Germinal center (tissue), 1 donor: ENCODE measurements at regions not wholly inside any gene's neighbourhood (a gene's known extent, or its start where the extent isn't known, plus 50 kb on each side); places are given as distances from the start of the nearest gene placed in this dataset.

Experiments used
- DNase-seq: peaks from one replicate; pipeline ENCODE4 v3.0.0; 2012; ENCODE audit warnings: mixed read lengths, low spot score

GRCh38 chrX:118167361-118167760 is 50.8 kb upstream of the KLHL13 start:
- no peak for DNase-seq

GRCh38 chrX:118171356-118171755 is 54.7 kb upstream of the KLHL13 start:
- no peak for DNase-seq

- DNase-seq = no peak
These were observed 58.0 kb upstream of the KLHL13 start for GRCh38 chrX:118174516-118175098.

- no peak for DNase-seq
These were observed 61.1 kb upstream of the KLHL13 start for GRCh38 chrX:118177708-118178107.

- DNase-seq = no peak
These were observed 61.8 kb upstream of the KLHL13 start for GRCh38 chrX:118178450-118178849.

GRCh38 chrX:118179161-118179560 is 62.6 kb upstream of the KLHL13 start:
- DNase-seq = no peak

- no peak for DNase-seq
These were observed 63.1 kb upstream of the KLHL13 start for GRCh38 chrX:118179718-118180117.

- no peak for DNase-seq
These were observed 64.4 kb upstream of the KLHL13 start for GRCh38 chrX:118181030-118181429.

GRCh38 chrX:118182025-118182424 is 65.4 kb upstream of the KLHL13 start:
- DNase-seq = no peak

- DNase-seq = no peak
These were observed 66.1 kb upstream of the KLHL13 start for GRCh38 chrX:118182681-118183080.

GRCh38 chrX:118183606-118184005 is 67.0 kb upstream of the KLHL13 start:
- no peak for DNase-seq

- DNase-seq = no peak
These were observed 70.5 kb upstream of the KLHL13 start for GRCh38 chrX:118187100-118187499.

GRCh38 chrX:118189000-118189399 is 72.4 kb upstream of the KLHL13 start:
- DNase-seq = no peak

- DNase-seq = no peak
These were observed 73.0 kb upstream of the KLHL13 start for GRCh38 chrX:118189628-118190027.

GRCh38 chrX:118197730-118198129 is 81.1 kb upstream of the KLHL13 start:
- no peak for DNase-seq

GRCh38 chrX:118198577-118198976 is 82.0 kb upstream of the KLHL13 start:
- DNase-seq = no peak

GRCh38 chrX:118199997-118200396 is 83.4 kb upstream of the KLHL13 start:
- no peak for DNase-seq

- no peak for DNase-seq
These were observed 89.1 kb upstream of the KLHL13 start for GRCh38 chrX:118205421-118206395.

GRCh38 chrX:118207831-118208453 is 91.3 kb upstream of the KLHL13 start:
- DNase-seq = no peak

- DNase-seq = no peak
These were observed 91.9 kb upstream of the KLHL13 start for GRCh38 chrX:118208481-118208880.

- peak; percentile 11 for DNase-seq
These were observed 95.5 kb upstream of the KLHL13 start for GRCh38 chrX:118211891-118212816.

- DNase-seq = no peak
These were observed 96.2 kb upstream of the KLHL13 start for GRCh38 chrX:118212817-118213183.
